Gastroesophageal sphincter (tissue), 4 donors: ENCODE measurements at regions not wholly inside any gene's neighbourhood (a gene's known extent, or its start where the extent isn't known, plus 50 kb on each side); places are given as distances from the start of the nearest gene placed in this dataset.

Experiments
- ATAC-seq: fragments of 150-250 bp; one replicate; pipeline ENCODE4 v1.9.1; 2016; ENCODE audit warnings: mild to moderate bottlenecking, moderate library complexity
- H3K27ac ChIP-seq, 4 donors: fragments of 200-600 bp; sonication (generic) in 3 of 4; 1 replicate in 3 of 4; 2 replicates in 1 of 4; pipeline ENCODE4 v1.5.1; 2016 to 2019
- H3K27me3 ChIP-seq: fragments of 200-600 bp; sonication (generic); one replicate; pipeline ENCODE4 v1.5.1; 2019
- H3K36me3 ChIP-seq, 2 donors: fragments of 200-600 bp; sonication (generic); one replicate each; pipeline ENCODE4 v1.5.1; 2019; ENCODE audit warnings: control low read depth in 1 of 2
- H3K4me1 ChIP-seq, 3 donors: fragments of 200-600 bp; sonication (generic); 1 replicate in 2 of 3; 2 replicates in 1 of 3; pipeline ENCODE4 v1.5.1; 2016 to 2019; ENCODE audit warnings: control low read depth in 2 of 3
- H3K4me3 ChIP-seq, 2 donors: fragments of 200-600 bp; sonication (generic); one replicate each; pipeline ENCODE4 v1.5.1; 2019; ENCODE audit warnings: mild to moderate bottlenecking in 1 of 2, moderate library complexity in 1 of 2
- H3K9me3 ChIP-seq, 3 donors: fragments of 200-600 bp; sonication (generic); one replicate each; pipeline ENCODE4 v1.5.1; 2017 to 2019; ENCODE audit warnings: control low read depth in 2 of 3
- EP300 ChIP-seq: sonication (generic); formaldehyde crosslinking; IDR thresholded peaks from one replicate; pipeline ENCODE4 v1.6.1; 2017; ENCODE audit warnings: antibody characterized with exemption, mild to moderate bottlenecking
- POLR2A ChIP-seq, 2 donors: fragments of 450-650 bp; IDR thresholded peaks; one replicate each; pipeline ENCODE4 v1.6.1; 2017; ENCODE audit warnings: antibody characterized with exemption in 2 of 2, mild to moderate bottlenecking in 2 of 2, moderate library complexity in 1 of 2
- POLR2AphosphoS5 ChIP-seq: sonication (generic); formaldehyde crosslinking; IDR thresholded peaks from one replicate; pipeline ENCODE4 v1.6.1; 2017; ENCODE audit warnings: antibody characterized with exemption
- WGBS, 2 donors: methylation state at CpG; one replicate each; pipeline ENCODE4 v1.1.5; 2018; ENCODE audit warnings: low coverage in 1 of 2; 5-methylcytosine and 5-hydroxymethylcytosine counted together
- TF ChIP-seq, protein P1 (sequence below), 4 experiments: fragments of 200-600 bp in 2 of 4; fragments of 450-650 bp in 2 of 4; sonication (generic) in 1 of 4; IDR thresholded peaks; one replicate each; pipeline ENCODE4 v1.5.1; 2017 to 2019; ENCODE audit warnings: antibody characterized with exemption in 4 of 4, mild to moderate bottlenecking in 2 of 4, moderate library complexity in 2 of 4

DNA sequence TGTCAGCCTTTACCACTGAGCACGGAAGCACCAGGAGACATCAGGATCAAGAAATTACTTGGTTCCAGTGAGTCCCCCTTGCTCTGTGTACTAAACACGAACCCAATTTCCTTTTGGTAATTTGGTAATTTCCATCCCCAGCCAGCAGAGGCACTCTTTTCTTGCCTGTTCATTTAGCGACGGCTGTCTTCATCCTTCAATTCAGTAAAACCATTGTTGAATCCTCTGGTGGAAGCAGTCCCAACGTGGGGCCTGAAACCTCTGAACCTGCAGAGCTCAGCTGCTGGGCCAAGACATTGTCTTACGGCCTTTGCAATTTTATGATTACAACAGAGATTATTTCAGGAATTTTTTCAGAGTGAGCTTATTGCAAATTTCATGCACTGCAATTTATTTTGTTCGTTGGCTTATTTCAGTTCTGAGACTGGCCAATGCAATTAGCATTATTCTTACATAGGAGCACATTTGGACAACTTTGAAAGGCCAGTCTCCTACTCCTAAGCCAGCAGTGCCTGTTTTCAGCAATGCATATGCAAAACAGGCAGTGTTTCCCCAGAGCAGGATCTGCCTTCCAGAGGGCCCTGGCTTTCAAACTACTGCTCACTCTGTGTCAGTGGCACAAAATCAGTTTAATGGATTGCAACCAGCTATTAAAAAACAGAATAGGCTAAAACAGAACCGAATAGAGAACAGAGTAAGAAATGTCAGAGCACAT lies 372.9 kb upstream of the TMEM132C start:
- TF ChIP-seq EP300: no peak
- no peak for TF ChIP-seq POLR2A (IDR thresholded peaks at IDR 0.05)
- TF ChIP-seq, protein P1, sequence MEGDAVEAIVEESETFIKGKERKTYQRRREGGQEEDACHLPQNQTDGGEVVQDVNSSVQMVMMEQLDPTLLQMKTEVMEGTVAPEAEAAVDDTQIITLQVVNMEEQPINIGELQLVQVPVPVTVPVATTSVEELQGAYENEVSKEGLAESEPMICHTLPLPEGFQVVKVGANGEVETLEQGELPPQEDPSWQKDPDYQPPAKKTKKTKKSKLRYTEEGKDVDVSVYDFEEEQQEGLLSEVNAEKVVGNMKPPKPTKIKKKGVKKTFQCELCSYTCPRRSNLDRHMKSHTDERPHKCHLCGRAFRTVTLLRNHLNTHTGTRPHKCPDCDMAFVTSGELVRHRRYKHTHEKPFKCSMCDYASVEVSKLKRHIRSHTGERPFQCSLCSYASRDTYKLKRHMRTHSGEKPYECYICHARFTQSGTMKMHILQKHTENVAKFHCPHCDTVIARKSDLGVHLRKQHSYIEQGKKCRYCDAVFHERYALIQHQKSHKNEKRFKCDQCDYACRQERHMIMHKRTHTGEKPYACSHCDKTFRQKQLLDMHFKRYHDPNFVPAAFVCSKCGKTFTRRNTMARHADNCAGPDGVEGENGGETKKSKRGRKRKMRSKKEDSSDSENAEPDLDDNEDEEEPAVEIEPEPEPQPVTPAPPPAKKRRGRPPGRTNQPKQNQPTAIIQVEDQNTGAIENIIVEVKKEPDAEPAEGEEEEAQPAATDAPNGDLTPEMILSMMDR (IDR thresholded peaks at IDR 0.05): peak in 2 of 4 experiments; percentile 17 to 29
- no peak overlapping the region for H3K27ac ChIP-seq
- no peaks in the 10 kb centered on the region for H3K27me3 ChIP-seq
- 42 to 51% methylated on average over 6 to 8 of the region's 8 CpGs for WGBS, 2 donors
- no peak overlapping the region for H3K4me3 ChIP-seq
- H3K36me3 ChIP-seq: no peaks in the 10 kb centered on the region
- H3K4me1 ChIP-seq: peaks cover 0 to 4% (median 0%) of the 10 kb centered on the region in 3 donors
- ATAC-seq: no peak
- no peaks in the 10 kb centered on the region for H3K9me3 ChIP-seq

DNA sequence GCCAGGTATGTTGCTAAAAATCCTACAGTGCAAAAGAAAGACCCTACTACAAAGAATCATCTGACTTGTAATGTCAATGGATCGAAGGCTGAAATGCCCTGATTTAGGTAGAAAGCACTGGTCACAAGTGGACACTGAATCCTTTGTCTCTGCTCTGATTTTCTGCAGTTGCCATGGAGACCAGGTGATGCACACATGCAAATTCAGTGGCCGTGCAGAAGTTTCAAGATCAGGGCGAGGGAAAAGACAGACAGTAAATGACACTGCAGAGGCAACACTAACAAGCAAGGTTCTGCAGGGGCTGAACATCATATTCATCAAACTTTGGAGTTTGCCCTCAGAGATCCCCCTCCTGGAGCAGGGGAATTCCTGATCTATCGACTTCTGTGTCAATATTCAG lies 370.3 kb upstream of the TMEM132C start:
- no peak for ATAC-seq
- H3K4me1 ChIP-seq: no peaks in the 10 kb centered on the region
- no peak overlapping the region for H3K27ac ChIP-seq
- no peak overlapping the region for H3K4me3 ChIP-seq
- H3K36me3 ChIP-seq: no peaks in the 10 kb centered on the region
- no peaks in the 10 kb centered on the region for H3K9me3 ChIP-seq
- WGBS, 2 donors: 73 to 82% methylated on average over 2 to 4 of the region's 4 CpGs
- no peaks in the 10 kb centered on the region for H3K27me3 ChIP-seq
- TF ChIP-seq, protein P1 (IDR thresholded peaks at IDR 0.05): no peak
- TF ChIP-seq POLR2AphosphoS5: no peak
- no peak for TF ChIP-seq POLR2A (IDR thresholded peaks at IDR 0.05)
- no peak for TF ChIP-seq EP300

DNA sequence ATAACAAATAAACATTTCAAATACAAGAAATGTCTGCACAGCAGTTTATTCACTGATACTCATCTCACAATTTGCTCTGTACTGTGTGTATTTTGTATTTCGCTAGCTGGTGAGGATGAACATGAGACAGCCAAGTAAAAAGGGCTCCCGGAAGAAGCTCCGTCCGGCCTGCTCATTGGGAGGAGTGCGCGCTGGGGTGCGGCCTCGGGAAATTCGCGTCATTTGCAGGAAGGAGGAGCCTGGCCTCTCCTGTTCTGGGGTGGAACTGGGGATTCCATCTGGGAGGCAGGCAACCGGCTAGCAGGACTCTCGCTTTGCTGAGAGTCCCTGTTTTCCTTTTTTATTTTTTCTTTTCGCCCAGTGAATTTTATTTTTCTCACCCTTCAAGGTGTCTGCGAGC lies 368.4 kb upstream of the TMEM132C start:
- H3K36me3 ChIP-seq: no peaks in the 10 kb centered on the region
- H3K27ac ChIP-seq: no peak overlapping the region
- H3K4me1 ChIP-seq: no peaks in the 10 kb centered on the region
- H3K4me3 ChIP-seq: no peak overlapping the region
- H3K27me3 ChIP-seq: no peaks in the 10 kb centered on the region
- TF ChIP-seq, protein P1 (IDR thresholded peaks at IDR 0.05): no peak
- TF ChIP-seq POLR2AphosphoS5 (no peak), EP300 (no peak), POLR2A (IDR thresholded peaks at IDR 0.05) (no peak)
- no peaks in the 10 kb centered on the region for H3K9me3 ChIP-seq
- 82 to 87% methylated on average over 4 to 11 of the region's 14 CpGs for WGBS, 2 donors
- ATAC-seq: no peak

DNA sequence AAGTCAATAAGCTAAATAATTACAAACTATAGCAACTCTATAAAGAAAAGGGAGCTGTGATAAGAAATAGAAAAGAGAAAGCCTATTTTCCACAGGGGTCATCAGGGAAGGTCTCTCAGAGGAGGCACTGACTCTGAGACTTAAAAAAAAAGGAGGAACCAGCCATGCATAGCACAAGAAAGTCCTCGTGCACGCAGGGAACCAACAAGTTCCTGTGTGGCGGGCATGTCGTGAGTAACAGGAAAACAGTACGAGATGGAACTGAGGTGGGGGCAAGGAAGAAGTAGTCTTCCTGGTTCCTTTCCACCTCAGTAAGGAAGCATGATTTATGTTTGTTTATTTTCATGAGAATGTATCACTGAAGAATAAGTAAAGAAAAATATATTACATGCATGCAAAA lies 367.0 kb upstream of the TMEM132C start:
- no peak overlapping the region for H3K27ac ChIP-seq
- no peaks in the 10 kb centered on the region for H3K27me3 ChIP-seq
- no peaks in the 10 kb centered on the region for H3K36me3 ChIP-seq
- TF ChIP-seq POLR2AphosphoS5: no peak
- no peak for TF ChIP-seq POLR2A (IDR thresholded peaks at IDR 0.05)
- TF ChIP-seq EP300: no peak
- TF ChIP-seq, protein P1 (IDR thresholded peaks at IDR 0.05): no peak
- H3K4me3 ChIP-seq: no peak overlapping the region
- WGBS, 2 donors: 55 to 63% methylated on average over 5 of the region's 5 CpGs
- no peaks in the 10 kb centered on the region for H3K4me1 ChIP-seq
- no peak for ATAC-seq
- H3K9me3 ChIP-seq: no peaks in the 10 kb centered on the region

DNA sequence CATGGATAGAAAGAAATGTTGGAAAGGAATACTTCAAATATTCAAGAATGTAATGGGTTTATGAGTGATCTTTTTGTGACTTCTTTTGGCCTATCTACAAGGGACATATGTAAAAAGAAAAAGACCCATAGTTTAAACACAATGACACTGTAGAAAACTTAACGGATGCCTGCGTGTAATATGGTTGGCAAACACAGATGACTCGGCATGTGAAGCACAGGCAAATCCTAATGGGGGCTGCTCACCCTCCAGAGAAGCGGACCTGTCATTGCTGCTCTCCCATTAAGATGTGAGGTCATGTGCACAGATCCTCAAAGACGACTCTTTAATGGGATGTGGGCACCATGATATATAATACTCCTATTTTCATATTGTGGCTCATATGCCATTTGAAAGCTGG lies 366.6 kb upstream of the TMEM132C start:
- TF ChIP-seq POLR2AphosphoS5 (no peak), EP300 (no peak), POLR2A (IDR thresholded peaks at IDR 0.05) (no peak)
- peaks cover 0 to 2% (median 0%) of the 10 kb centered on the region in 3 donors for H3K9me3 ChIP-seq
- H3K27ac ChIP-seq: no peak overlapping the region
- H3K4me3 ChIP-seq: no peak overlapping the region
- no peaks in the 10 kb centered on the region for H3K36me3 ChIP-seq
- no peaks in the 10 kb centered on the region for H3K4me1 ChIP-seq
- WGBS, 2 donors: 47 to 73% methylated on average over 3 to 5 of the region's 5 CpGs
- ATAC-seq: no peak
- no peaks in the 10 kb centered on the region for H3K27me3 ChIP-seq
